Effector memory CD8-positive, alpha-beta T cell (primary cell): ENCODE measurements at regions not wholly inside any gene's neighbourhood (a gene's known extent, or its start where the extent isn't known, plus 50 kb on each side); places are given as distances from the start of the nearest gene placed in this dataset.

Experiments
- ATAC-seq: fragments of 150-1000 bp; cut with Tn5 transposase; replicated peaks from 2 replicates; pipeline ENCODE4 v1.10.0; 2021; ENCODE audit warnings: mild to moderate bottlenecking, moderate library complexity
- DNase-seq, 3 experiments: peaks; one replicate each; pipeline ENCODE4 v3.0.0; 2021
- H3K27ac Mint-ChIP-seq, 2 donors: one replicate each; pipeline ENCODE4 v1.8.0; 2022; ENCODE audit warnings: mild to moderate bottlenecking in 2 of 2, mixed read lengths in 2 of 2, moderate library complexity in 2 of 2
- H3K27me3 Mint-ChIP-seq, 2 donors: one replicate each; pipeline ENCODE4 v1.8.0; 2022; ENCODE audit warnings: mixed read lengths in 2 of 2
- H3K36me3 Mint-ChIP-seq: one replicate; pipeline ENCODE4 v1.8.0; 2022; ENCODE audit warnings: mild to moderate bottlenecking, moderate library complexity, mixed read lengths; ENCODE audit not compliant: insufficient read depth
- H3K4me1 Mint-ChIP-seq, 2 donors: one replicate each; pipeline ENCODE4 v1.8.0; 2022; ENCODE audit warnings: low read depth in 2 of 2, mixed read lengths in 2 of 2
- H3K4me3 Mint-ChIP-seq, 2 donors: one replicate each; pipeline ENCODE4 v1.8.0; 2022; ENCODE audit warnings: mild to moderate bottlenecking in 2 of 2, mixed read lengths in 2 of 2, moderate library complexity in 2 of 2
- H3K9me3 Mint-ChIP-seq, 2 donors: one replicate each; pipeline ENCODE4 v1.8.0; 2022; ENCODE audit warnings: mixed read lengths in 2 of 2

DNA sequence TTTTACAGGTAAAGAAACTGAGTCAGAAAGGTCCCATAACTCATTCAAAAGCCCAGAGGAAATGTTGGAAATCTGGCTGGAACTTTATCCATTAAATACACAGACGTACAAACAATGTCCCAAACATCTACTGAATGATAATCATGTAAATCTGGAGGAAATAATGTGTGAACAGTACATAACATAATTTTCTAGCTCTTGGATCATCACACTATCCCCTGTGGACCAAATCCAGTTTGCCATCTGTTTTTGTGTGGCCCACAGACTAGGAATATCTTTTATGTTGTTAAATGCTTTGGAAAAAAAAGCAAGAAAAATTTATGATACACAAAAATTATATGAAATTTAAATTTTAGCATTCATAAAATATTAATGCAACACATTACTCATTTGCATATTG lies 389.9 kb upstream of the SOX9 start:
- ATAC-seq, result no peak
- Mint-ChIP-seq H3K4me1 (no peaks in the 10 kb centered on the region), H3K27me3 (no peaks in the 10 kb centered on the region), H3K36me3 (no peaks in the 10 kb centered on the region), H3K9me3 (peaks cover 3 to 7% of the 10 kb centered on the region in 2 donors), H3K27ac (no peak overlapping the region), H3K4me3 (no peak overlapping the region)
- no peak for DNase-seq

DNA sequence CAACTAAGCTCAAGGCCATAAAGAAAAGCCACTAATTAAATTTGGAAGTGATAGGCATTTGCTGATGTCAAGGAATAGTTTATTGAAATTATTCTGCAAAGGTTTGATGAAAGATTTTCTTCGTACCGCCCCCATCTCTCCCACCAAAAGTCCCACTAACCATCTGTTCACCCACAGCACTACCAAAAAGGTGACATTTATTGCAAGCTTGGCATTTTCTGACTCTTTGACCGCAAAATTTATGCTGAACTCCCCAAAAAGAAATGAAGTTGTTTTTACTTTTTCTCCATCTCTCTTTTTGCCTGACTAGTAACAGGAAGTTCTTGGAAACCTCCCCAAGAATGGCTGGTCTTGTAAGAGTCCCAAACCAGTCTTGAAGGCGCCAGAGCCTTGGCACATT lies 384.9 kb upstream of the SOX9 start:
- DNase-seq, result no peak
- no peak for ATAC-seq
- Mint-ChIP-seq H3K4me1 (no peaks in the 10 kb centered on the region), H3K27ac (no peak overlapping the region), H3K27me3 (no peaks in the 10 kb centered on the region), H3K9me3 (peaks cover 1 to 7% of the 10 kb centered on the region in 2 donors), H3K36me3 (no peaks in the 10 kb centered on the region), H3K4me3 (no peak overlapping the region)

DNA sequence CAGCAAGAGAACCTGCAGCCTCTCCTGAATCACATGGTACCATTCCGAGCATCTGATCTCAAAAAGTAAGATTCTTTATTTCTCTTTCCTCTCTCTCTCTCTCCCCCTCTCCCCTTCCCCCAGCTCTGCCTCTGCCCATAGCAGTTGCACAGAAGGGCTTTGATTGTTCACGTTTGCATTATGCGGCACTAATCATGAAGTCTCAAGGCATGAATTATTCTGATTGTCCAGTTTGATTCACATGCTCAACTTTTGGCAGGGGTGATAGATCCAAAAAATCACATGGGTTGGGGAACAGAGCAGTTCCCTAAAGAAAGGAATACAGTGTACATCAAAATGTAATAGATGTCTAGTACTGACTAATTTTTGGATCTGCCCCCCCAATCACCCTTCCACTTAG lies 380.0 kb upstream of the SOX9 start:
- no peak for DNase-seq
- no peaks in the 10 kb centered on the region for H3K36me3 Mint-ChIP-seq
- peaks cover 0 to under 1% of the 10 kb centered on the region in 2 donors for H3K9me3 Mint-ChIP-seq
- H3K4me1 Mint-ChIP-seq, result no peaks in the 10 kb centered on the region
- no peak overlapping the region for H3K27ac Mint-ChIP-seq
- no peak overlapping the region for H3K4me3 Mint-ChIP-seq
- H3K27me3 Mint-ChIP-seq, result no peaks in the 10 kb centered on the region
- ATAC-seq, result no peak

DNA sequence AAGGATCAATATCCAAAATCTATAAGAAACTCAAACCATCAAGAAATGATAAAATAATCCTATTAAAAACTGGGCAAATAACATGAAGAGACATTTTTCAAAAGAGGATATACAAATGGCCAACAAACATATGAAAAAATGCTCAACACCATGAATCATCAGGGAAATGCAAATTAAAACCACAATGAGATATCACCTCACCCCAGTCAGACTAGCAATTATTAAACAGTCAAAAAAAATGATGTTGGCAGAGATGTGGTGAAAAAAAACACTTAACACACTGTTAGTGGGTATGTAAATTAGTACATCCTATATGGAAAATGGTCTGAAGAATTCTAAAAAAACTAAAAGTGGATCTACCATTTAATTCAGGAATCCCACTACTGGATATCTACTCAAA lies 379.0 kb upstream of the SOX9 start:
- Mint-ChIP-seq H3K9me3 (peaks cover 0 to 10% of the 10 kb centered on the region in 2 donors), H3K27ac (no peak overlapping the region), H3K27me3 (no peaks in the 10 kb centered on the region), H3K36me3 (no peaks in the 10 kb centered on the region), H3K4me1 (no peaks in the 10 kb centered on the region), H3K4me3 (no peak overlapping the region)
- ATAC-seq, result no peak
- no peak for DNase-seq

DNA sequence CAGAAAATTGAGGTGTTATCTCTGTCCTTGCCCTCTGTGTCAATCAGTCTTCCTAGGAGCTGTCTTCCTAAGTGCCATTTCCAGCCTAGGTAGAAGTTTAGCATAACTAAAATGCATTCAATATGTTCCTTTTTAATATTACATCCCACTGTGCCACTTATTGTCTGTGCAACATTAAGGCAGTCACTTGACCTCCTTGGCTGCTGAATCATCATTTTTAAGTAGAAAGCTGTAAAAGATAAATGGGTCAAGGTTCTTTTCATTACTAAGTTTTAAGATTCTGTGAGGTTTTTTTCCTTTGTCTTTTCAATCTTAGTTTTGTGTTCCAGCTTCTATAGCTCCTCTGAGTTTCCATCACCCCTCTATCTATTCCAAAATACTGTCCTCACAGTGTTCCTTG lies 371.9 kb upstream of the SOX9 start:
- Mint-ChIP-seq H3K9me3 (peaks cover 0 to 12% of the 10 kb centered on the region in 2 donors), H3K4me1 (no peaks in the 10 kb centered on the region), H3K4me3 (no peak overlapping the region), H3K27ac (no peak overlapping the region), H3K27me3 (no peaks in the 10 kb centered on the region), H3K36me3 (no peaks in the 10 kb centered on the region)
- ATAC-seq (no peak), DNase-seq (no peak)

DNA sequence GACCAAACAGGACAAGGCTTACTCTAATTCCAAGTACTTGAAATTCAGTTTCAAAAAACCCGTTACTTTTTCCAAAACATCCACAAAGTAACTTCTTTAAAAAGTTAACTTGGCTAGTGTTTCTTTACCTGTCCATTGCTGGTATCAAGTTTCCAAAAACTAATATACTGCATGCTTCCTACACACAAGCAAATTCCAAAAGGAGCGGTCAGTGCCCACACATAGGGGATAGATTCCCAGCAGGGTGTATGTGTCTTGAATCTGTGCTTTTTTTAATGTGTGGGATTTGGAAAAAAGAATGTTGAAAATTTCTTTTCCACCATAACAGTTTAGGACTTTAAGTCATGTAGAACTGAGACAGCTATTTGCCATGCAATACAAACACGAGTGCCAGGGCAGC lies 367.8 kb upstream of the SOX9 start:
- Mint-ChIP-seq H3K4me3 (no peak overlapping the region), H3K4me1 (no peaks in the 10 kb centered on the region), H3K27me3 (no peaks in the 10 kb centered on the region), H3K27ac (no peak overlapping the region), H3K36me3 (no peaks in the 10 kb centered on the region), H3K9me3 (no peaks in the 10 kb centered on the region)
- no peak for DNase-seq
- no peak for ATAC-seq

DNA sequence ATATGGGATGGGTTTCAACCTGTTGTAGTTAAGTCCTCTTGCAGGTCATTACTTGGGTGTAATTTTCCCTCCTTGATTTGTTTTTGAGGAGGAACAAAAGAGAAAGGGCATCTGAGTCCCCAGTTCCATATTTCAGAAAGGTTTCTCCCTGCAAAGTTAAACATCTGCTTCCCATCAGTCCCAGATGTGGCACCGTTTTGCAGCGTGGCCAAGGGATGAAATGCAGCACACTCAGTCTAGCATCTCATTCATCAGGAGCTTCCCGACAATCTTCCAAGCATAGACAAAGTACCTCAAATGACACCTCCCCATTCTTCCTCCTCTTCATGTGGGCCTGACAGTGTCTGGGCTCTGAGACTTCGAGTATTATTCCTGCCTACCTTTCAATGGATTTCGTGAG lies 363.7 kb upstream of the SOX9 start:
- no peak for ATAC-seq
- DNase-seq, result no peak
- no peaks in the 10 kb centered on the region for H3K36me3 Mint-ChIP-seq
- H3K27me3 Mint-ChIP-seq, result no peaks in the 10 kb centered on the region
- H3K27ac Mint-ChIP-seq, result no peak overlapping the region
- H3K4me3 Mint-ChIP-seq, result no peak overlapping the region
- H3K4me1 Mint-ChIP-seq, result no peaks in the 10 kb centered on the region
- peaks cover 0 to 2% of the 10 kb centered on the region in 2 donors for H3K9me3 Mint-ChIP-seq

DNA sequence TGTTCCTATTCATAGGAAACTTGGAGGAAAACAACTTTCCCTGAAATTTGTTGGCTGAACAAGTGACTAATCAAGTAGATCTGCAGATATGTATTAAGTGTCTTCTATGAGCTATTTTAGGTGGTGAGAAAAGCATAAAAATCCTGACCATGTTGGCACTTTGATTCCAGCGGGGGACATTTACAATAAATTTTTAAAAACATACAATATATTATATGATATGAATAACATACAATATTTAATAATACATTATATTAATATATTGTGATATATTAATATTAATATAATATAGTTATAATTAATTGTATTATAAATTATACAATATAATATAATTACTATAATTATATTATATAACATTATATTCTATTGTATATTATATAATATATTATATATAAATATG lies 362.9 kb upstream of the SOX9 start:
- Mint-ChIP-seq H3K36me3 (no peaks in the 10 kb centered on the region), H3K27me3 (no peaks in the 10 kb centered on the region), H3K4me1 (no peaks in the 10 kb centered on the region), H3K9me3 (peaks cover 0 to 2% of the 10 kb centered on the region in 2 donors), H3K4me3 (no peak overlapping the region), H3K27ac (no peak overlapping the region)
- DNase-seq, result no peak
- ATAC-seq, result no peak

DNA sequence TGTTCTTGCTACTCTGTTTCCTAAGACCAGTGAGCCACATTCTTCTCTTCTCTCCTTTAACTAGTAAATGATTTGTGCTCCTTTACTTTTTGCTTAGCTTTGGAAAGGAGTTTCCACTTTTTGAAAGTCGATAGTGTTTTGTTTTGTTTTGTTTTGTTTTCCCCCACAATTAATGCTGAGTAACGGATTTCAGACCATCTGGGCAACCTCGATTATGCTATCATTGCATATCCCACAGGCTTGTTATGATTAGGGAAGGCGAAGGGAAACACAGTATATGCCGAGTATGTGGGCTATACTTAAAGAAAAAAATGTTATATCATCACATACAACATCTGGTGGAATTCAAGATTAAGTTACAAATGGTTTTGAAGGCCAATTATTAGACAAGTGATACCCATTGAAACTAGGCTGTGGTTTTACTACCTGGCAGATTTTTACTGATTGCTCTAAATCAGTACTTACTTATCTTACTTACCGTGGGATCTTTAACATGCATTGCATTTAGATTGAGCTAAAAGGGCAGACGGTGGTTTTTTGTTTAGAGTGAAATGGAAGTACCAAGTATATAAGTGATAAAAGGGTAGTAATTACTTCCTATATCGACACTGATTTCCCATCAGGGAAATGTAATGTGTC lies 361.3 kb upstream of the SOX9 start:
- Mint-ChIP-seq H3K4me3 (no peak overlapping the region), H3K27me3 (no peaks in the 10 kb centered on the region), H3K27ac (no peak overlapping the region), H3K36me3 (no peaks in the 10 kb centered on the region), H3K9me3 (peaks cover 0 to 2% of the 10 kb centered on the region in 2 donors), H3K4me1 (no peaks in the 10 kb centered on the region)
- ATAC-seq (no peak), DNase-seq (no peak)

DNA sequence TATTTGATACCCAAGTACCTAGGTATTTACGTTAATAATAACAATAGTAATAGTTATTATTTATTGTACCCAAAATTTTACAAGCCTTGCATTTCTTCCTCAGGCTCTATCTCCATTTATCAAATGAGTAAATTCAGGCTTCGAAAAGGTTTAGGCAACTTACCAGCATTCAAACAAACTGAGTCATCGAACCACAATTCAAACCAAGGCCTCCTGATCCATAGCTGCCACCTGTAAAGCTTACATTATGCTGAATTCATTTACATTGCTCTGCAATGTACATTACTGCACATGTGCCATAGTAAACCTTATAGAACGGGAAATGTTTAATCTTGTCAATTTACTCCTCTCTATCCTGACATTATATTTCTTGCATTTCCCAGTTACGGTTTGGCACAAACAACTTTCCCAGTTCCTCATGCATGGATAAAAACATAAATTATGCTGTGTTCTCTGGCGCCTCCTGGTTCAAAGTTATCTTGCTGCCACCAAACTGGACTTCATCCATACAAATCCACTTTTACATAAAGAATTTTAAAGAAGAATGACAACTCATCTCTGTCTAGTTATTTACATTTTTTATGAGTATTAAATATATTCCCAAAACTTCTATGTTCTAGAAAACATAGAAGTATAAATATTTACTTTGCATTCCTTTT lies 360.6 kb upstream of the SOX9 start:
- Mint-ChIP-seq H3K36me3 (no peaks in the 10 kb centered on the region), H3K9me3 (peaks cover 0 to 2% of the 10 kb centered on the region in 2 donors), H3K27me3 (no peaks in the 10 kb centered on the region), H3K4me3 (no peak overlapping the region), H3K27ac (no peak overlapping the region), H3K4me1 (no peaks in the 10 kb centered on the region)
- ATAC-seq (no peak), DNase-seq (no peak)

DNA sequence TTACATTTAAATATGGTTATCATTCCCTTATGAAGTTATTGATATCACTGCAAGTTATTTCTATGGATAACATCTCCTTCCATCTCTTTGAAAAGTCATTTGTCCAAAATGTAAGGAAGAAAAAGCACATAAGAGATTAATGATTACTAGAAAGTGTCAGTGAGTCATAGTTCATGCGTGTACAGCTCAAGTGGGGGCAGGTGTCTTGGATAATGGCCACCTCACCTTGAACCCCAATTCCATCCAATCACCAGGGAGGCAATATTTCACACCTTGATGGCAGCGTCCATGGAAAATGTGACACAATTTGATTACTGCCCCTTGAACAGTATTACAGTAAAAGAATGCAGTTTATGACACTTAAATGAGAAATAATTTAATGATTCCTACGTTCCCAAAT lies 358.3 kb upstream of the SOX9 start:
- no peak overlapping the region for H3K4me3 Mint-ChIP-seq
- no peak overlapping the region for H3K27ac Mint-ChIP-seq
- no peaks in the 10 kb centered on the region for H3K27me3 Mint-ChIP-seq
- ATAC-seq (no peak), DNase-seq (no peak)
- peaks cover 0 to 2% of the 10 kb centered on the region in 2 donors for H3K9me3 Mint-ChIP-seq
- H3K4me1 Mint-ChIP-seq, result no peaks in the 10 kb centered on the region
- no peaks in the 10 kb centered on the region for H3K36me3 Mint-ChIP-seq

DNA sequence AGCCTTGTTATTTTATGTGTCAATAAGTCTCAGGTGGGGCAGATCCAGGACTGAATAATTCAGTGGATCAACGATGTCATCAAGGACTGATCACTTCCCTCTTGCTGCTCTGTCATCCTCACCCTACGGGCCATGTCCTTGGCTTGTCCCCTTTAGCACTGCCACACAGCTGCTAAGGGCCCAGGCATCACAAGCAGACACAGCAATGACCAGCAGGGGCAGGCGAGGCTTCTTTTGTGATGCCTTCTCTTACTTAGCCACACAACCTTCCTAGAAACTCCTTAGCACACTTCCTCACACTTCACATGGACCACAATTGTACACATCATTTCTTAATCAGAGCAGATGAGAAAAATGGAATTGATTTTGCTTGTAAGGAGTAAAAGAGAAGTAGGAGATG lies 356.3 kb upstream of the SOX9 start:
- H3K4me3 Mint-ChIP-seq, result no peak overlapping the region
- no peaks in the 10 kb centered on the region for H3K4me1 Mint-ChIP-seq
- H3K9me3 Mint-ChIP-seq, result peaks cover 0 to 2% of the 10 kb centered on the region in 2 donors
- H3K27me3 Mint-ChIP-seq, result no peaks in the 10 kb centered on the region
- DNase-seq (no peak), ATAC-seq (no peak)
- H3K27ac Mint-ChIP-seq, result no peak overlapping the region
- H3K36me3 Mint-ChIP-seq, result no peaks in the 10 kb centered on the region

DNA sequence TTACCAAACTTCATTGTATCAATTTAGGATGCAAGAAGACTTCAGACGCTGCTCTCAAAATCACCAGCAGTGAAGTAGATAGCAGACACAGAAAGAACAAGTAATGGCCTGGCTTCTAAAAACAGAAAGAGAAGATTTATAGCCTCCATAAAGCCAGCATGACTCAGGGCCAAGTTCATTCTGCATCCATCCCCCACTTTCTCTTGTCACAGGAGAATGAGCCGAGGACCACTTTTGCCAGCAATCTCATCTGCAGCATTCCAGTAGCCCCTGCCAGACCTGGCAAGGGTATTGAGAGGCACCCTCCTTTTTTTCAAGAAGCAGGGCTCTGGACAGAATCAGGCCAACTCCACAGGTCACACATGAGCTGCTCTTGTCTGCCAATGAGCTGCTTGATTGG lies 355.4 kb upstream of the SOX9 start:
- H3K27me3 Mint-ChIP-seq, result no peaks in the 10 kb centered on the region

DNA sequence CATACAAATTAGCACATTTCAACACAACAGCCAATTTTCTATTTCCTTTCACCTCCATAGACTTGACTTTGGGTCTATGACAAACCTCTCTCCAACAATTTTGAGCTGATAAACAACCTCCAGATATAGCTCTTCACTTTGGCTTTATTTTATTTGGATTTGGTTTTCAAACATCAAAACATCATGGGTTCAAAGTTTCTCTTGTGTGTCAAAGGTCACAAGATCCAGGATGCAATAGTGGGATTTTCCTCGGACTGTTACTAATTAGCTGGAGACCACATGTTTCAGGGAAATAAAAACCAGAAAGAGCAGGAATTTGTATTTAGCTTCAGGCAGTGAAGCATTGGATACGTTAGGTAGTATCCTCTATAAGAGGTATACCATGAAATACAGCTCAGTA lies 351.0 kb upstream of the SOX9 start:
- Mint-ChIP-seq H3K4me1 (no peaks in the 10 kb centered on the region), H3K27me3 (no peaks in the 10 kb centered on the region), H3K4me3 (no peak overlapping the region), H3K9me3 (peaks cover 8 to 25% of the 10 kb centered on the region in 2 donors), H3K27ac (no peak overlapping the region), H3K36me3 (no peaks in the 10 kb centered on the region)
- DNase-seq (no peak), ATAC-seq (no peak)

More for the DNA sequence above, 355.4 kb upstream of the SOX9 start:
- no peaks in the 10 kb centered on the region for H3K36me3 Mint-ChIP-seq
- H3K4me3 Mint-ChIP-seq, result no peak overlapping the region
- ATAC-seq, result no peak
- no peak for DNase-seq
- no peak overlapping the region for H3K27ac Mint-ChIP-seq
- H3K4me1 Mint-ChIP-seq, result no peaks in the 10 kb centered on the region
- H3K9me3 Mint-ChIP-seq, result peaks cover 2 to 7% of the 10 kb centered on the region in 2 donors
